ENCODE measurements at regions not wholly inside any gene's neighbourhood (a gene's known extent, or its start where the extent isn't known, plus 50 kb on each side); places are given as distances from the start of the nearest gene placed in this dataset.

GRCh38 chr6:7045746-7046145 is 62.0 kb upstream of the RREB1 start:
- DNase-seq (ENCODE audit: low read depth) = no peak
- TF ChIP-seq CTCF (conservative IDR thresholded peaks at IDR 0.05; ENCODE audit: low read length) = no peak

GRCh38 chr6:7047128-7047527 is 60.6 kb upstream of the RREB1 start:
- TF ChIP-seq CTCF (conservative IDR thresholded peaks at IDR 0.05; ENCODE audit: low read length) = no peak
- no peak overlapping the region for H3K4me3 ChIP-seq (ENCODE audit: low read length)
- no peak for DNase-seq (ENCODE audit: low read depth)

More at GRCh38 chr6:7045746-7046145, 62.0 kb upstream of the RREB1 start:
- no peak overlapping the region for H3K4me3 ChIP-seq (ENCODE audit: low read length)

GRCh38 chr6:7047966-7048365 is 59.8 kb upstream of the RREB1 start:
- no peak overlapping the region for H3K4me3 ChIP-seq (ENCODE audit: low read length)
- no peak for TF ChIP-seq CTCF (conservative IDR thresholded peaks at IDR 0.05; ENCODE audit: low read length)
- no peak for DNase-seq (ENCODE audit: low read depth)

- DNase-seq (ENCODE audit: low read depth) = no peak
- no peak overlapping the region for H3K4me3 ChIP-seq (ENCODE audit: low read length)
- no peak for TF ChIP-seq CTCF (conservative IDR thresholded peaks at IDR 0.05; ENCODE audit: low read length)
Observed at GRCh38 chr6:7048894-7049293, 58.9 kb upstream of the RREB1 start.

GRCh38 chr6:7050004-7050403 is 57.8 kb upstream of the RREB1 start:
- DNase-seq (ENCODE audit: low read depth) = no peak
- H3K4me3 ChIP-seq (ENCODE audit: low read length) = no peak overlapping the region
- no peak for TF ChIP-seq CTCF (conservative IDR thresholded peaks at IDR 0.05; ENCODE audit: low read length)

GRCh38 chr6:7050872-7051779 is 56.6 kb upstream of the RREB1 start:
- no peak for TF ChIP-seq CTCF (conservative IDR thresholded peaks at IDR 0.05; ENCODE audit: low read length)
- DNase-seq (ENCODE audit: low read depth) = peak; percentile 51
- peak overlapping the region; percentile 56 for H3K4me3 ChIP-seq (ENCODE audit: low read length)

Measured in AG10803 (cell line).